C4-2B (cell line): ENCODE measurements at regions not wholly inside any gene's neighbourhood (a gene's known extent, or its start where the extent isn't known, plus 50 kb on each side); places are given as distances from the start of the nearest gene placed in this dataset.

Experiments used
- H3K27ac ChIP-seq: fragments of 450-650 bp; 2 replicates; pipeline ENCODE4 v1.5.1; 2017
- CTCF ChIP-seq: fragments of 450-650 bp; conservative IDR thresholded peaks from 2 replicates; pipeline ENCODE4 v1.5.1; 2017; ENCODE audit warnings: mild to moderate bottlenecking
- ZFX ChIP-seq: fragments of 450-650 bp; IDR thresholded peaks from 2 replicates; pipeline ENCODE4 v1.6.1; 2017

GRCh38 chr11:128346804-128347203, 240.6 kb downstream of the ETS1 start:
- no peak for TF ChIP-seq ZFX
- no peak for TF ChIP-seq CTCF

GRCh38 chr11:128345316-128345715, 242.0 kb downstream of the ETS1 start:
- TF ChIP-seq CTCF: no peak
- TF ChIP-seq ZFX: no peak
- H3K27ac ChIP-seq: no peak overlapping the region

More at GRCh38 chr11:128346804-128347203, 240.6 kb downstream of the ETS1 start:
- H3K27ac ChIP-seq: no peak overlapping the region

- TF ChIP-seq CTCF (no peak), ZFX (no peak)
- no peak overlapping the region for H3K27ac ChIP-seq
These were observed 243.5 kb downstream of the ETS1 start for GRCh38 chr11:128343870-128344269.

- no peak overlapping the region for H3K27ac ChIP-seq
- TF ChIP-seq ZFX: no peak
- no peak for TF ChIP-seq CTCF
These were observed 244.2 kb downstream of the ETS1 start for GRCh38 chr11:128343135-128343514.

GRCh38 chr11:128342511-128343134, 244.7 kb downstream of the ETS1 start:
- H3K27ac ChIP-seq: no peak overlapping the region
- no peak for TF ChIP-seq CTCF
- no peak for TF ChIP-seq ZFX

GRCh38 chr11:128341280-128342248, 245.8 kb downstream of the ETS1 start:
- no peak overlapping the region for H3K27ac ChIP-seq
- TF ChIP-seq CTCF (no peak), ZFX (no peak)

GRCh38 chr11:128339792-128340191, 247.6 kb downstream of the ETS1 start:
- H3K27ac ChIP-seq: no peak overlapping the region
- TF ChIP-seq ZFX (no peak), CTCF (no peak)
